A549 (cell line): ENCODE measurements at regions not wholly inside any gene's neighbourhood (a gene's known extent, or its start where the extent isn't known, plus 50 kb on each side); places are given as distances from the start of the nearest gene placed in this dataset.

Experiments used
- POLR2A ChIP-seq: IDR thresholded peaks from 2 replicates; pipeline ENCODE4 v1.6.1; 2012; ENCODE audit warnings: mild to moderate bottlenecking, low read length
- RFX5 ChIP-seq: fragments of 450-650 bp; IDR thresholded peaks from 2 replicates; pipeline ENCODE4 v1.7.1; 2014; ENCODE audit warnings: antibody characterized with exemption, mild to moderate bottlenecking, moderate library complexity

DNA sequence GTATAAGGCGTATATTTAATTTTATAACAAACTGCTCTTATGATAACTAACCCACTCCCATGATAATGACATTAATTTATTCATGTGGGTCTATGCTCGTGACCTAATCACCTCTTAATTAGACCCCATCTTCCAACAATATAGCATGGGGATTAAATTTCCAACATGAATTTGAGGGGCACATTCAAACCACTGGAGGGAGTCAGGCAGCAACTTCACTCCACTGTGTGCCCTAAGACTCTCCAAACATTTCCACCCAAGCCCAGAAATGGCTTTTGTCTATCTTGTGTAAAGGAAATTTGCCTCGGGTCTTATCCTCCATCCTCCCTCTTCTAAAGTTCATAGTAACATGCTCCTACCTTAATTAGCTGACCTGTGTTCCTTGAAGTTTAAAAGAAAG is 616.1 kb upstream of the CPEB2 start:
- TF ChIP-seq RFX5 (no peak), POLR2A (no peak)
